ENCODE measurements at regions not wholly inside any gene's neighbourhood (a gene's known extent, or its start where the extent isn't known, plus 50 kb on each side); places are given as distances from the start of the nearest gene placed in this dataset.

- no peaks in the 10 kb centered on the region for H3K36me3 ChIP-seq
- TF ChIP-seq POLR2A (IDR thresholded peaks at IDR 0.05): no peak
- TF ChIP-seq CTCF (IDR thresholded peaks at IDR 0.05): no peak
- no peak for TF ChIP-seq EP300 (IDR thresholded peaks at IDR 0.05)
- intact Hi-C loops (cut with DNase I): no loop called here
These were observed 414.4 kb upstream of the CFAP20DC start for GRCh38 chr3:59464187-59464586.

GRCh38 chr3:59463253-59463652, 413.4 kb upstream of the CFAP20DC start:
- WGBS, 3 donors: 80 to 82% (median 81%) methylated on average over 5 of the region's 5 CpGs
- Histone ChIP-seq H3K4me1 (ENCODE audit: insufficient read depth) (no peaks in the 10 kb centered on the region), H3K27me3 (no peaks in the 10 kb centered on the region), H3K36me3 (no peaks in the 10 kb centered on the region), H3K9me3 (no peaks in the 10 kb centered on the region), H3K4me3 (no peak overlapping the region), H3K27ac (no peak overlapping the region)
- TF ChIP-seq CTCF (IDR thresholded peaks at IDR 0.05) (no peak), EP300 (IDR thresholded peaks at IDR 0.05) (no peak), POLR2A (IDR thresholded peaks at IDR 0.05) (no peak)
- DNase-seq: no peak
- intact Hi-C loops (cut with DNase I): no loop called here

More at GRCh38 chr3:59464187-59464586, 414.4 kb upstream of the CFAP20DC start:
- Histone ChIP-seq H3K9me3 (no peaks in the 10 kb centered on the region), H3K27ac (no peak overlapping the region), H3K27me3 (no peaks in the 10 kb centered on the region), H3K4me3 (no peak overlapping the region), H3K4me1 (ENCODE audit: insufficient read depth) (no peaks in the 10 kb centered on the region)
- no peak for DNase-seq
- 81 to 93% (median 86%) methylated on average over 6 of the region's 6 CpGs for WGBS, 3 donors

GRCh38 chr3:59460068-59460467, 410.2 kb upstream of the CFAP20DC start:
- H3K27ac ChIP-seq: no peak overlapping the region
- H3K36me3 ChIP-seq: no peaks in the 10 kb centered on the region
- WGBS, 3 donors: 82 to 90% (median 88%) methylated on average over 2 of the region's 2 CpGs
- TF ChIP-seq POLR2A (IDR thresholded peaks at IDR 0.05) (no peak), CTCF (IDR thresholded peaks at IDR 0.05) (no peak), EP300 (IDR thresholded peaks at IDR 0.05) (no peak)
- intact Hi-C loops (cut with DNase I): no loop called here
- no peaks in the 10 kb centered on the region for H3K27me3 ChIP-seq
- no peak overlapping the region for H3K4me3 ChIP-seq
- no peaks in the 10 kb centered on the region for H3K4me1 ChIP-seq (ENCODE audit: insufficient read depth)
- DNase-seq: no peak
- H3K9me3 ChIP-seq: no peaks in the 10 kb centered on the region

- WGBS, 3 donors: 80 to 88% (median 83%) methylated on average over 7 of the region's 7 CpGs
- Histone ChIP-seq H3K27me3 (no peaks in the 10 kb centered on the region), H3K36me3 (no peaks in the 10 kb centered on the region), H3K4me1 (ENCODE audit: insufficient read depth) (no peaks in the 10 kb centered on the region), H3K27ac (no peak overlapping the region), H3K9me3 (no peaks in the 10 kb centered on the region), H3K4me3 (no peak overlapping the region)
- TF ChIP-seq EP300 (IDR thresholded peaks at IDR 0.05) (no peak), POLR2A (IDR thresholded peaks at IDR 0.05) (no peak), CTCF (IDR thresholded peaks at IDR 0.05) (no peak)
- intact Hi-C loops (cut with DNase I): no loop called here
- no peak for DNase-seq
These were observed 407.1 kb upstream of the CFAP20DC start for GRCh38 chr3:59456852-59457485.
